ENCODE measurements at regions not wholly inside any gene's neighbourhood (a gene's known extent, or its start where the extent isn't known, plus 50 kb on each side); places are given as distances from the start of the nearest gene placed in this dataset.

DNA sequence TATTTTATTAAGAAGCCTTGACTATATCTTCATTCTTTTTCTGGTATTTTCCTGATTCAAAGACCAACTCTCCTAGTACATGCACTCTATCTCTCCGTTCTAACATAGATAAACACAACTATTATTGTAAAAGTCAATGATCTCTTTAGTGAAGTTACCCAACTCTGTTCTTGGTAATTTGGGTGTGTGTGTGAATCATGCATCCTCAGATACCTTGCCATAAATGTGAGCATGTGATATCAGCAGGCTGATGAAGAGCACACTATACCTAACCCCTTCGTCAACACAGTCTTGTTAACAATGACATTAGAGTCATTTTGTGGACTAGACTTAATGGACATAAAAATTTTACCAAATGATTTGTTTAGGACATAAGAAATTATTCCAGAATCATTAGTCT lies 1122.1 kb downstream of the XPNPEP1 start:
- WGBS, 2 experiments (ENCODE audit: extremely low coverage in 2 of 2, insufficient read length in 1 of 2), result no CpG with 5 or more reads among the region's 2 CpGs
- intact Hi-C loops (cut with micrococcal nuclease), result no loop called here
- Histone ChIP-seq H3K4me3 (ENCODE audit: insufficient read depth, low read depth, low read length) (no peak overlapping the region), H3K23ac (ENCODE audit: low read depth, low read length) (no peak overlapping the region), H3K4ac (ENCODE audit: low read depth, low read length) (no peak overlapping the region), H3K9me1 (ENCODE audit: insufficient read depth, low read length) (no peaks in the 10 kb centered on the region), H4K8ac (ENCODE audit: low read depth in 2 of 2, low read length in 2 of 2) (no peak overlapping the region), H3K56ac (ENCODE audit: extremely low read depth, insufficient read depth, low read length) (no peak overlapping the region), H2BK15ac (ENCODE audit: low read depth, low read length) (no peak overlapping the region), H4K5ac (ENCODE audit: low read depth, low read length) (no peak overlapping the region), H3K27me3 (ENCODE audit: control insufficient read depth, insufficient read depth, low read length) (no peaks in the 10 kb centered on the region), H4K91ac (ENCODE audit: insufficient read depth, low read depth, low read length) (no peak overlapping the region), H3K4me1 (ENCODE audit: control insufficient read depth, insufficient read depth, low read length) (no peaks in the 10 kb centered on the region), H2BK120ac (ENCODE audit: low read depth, low read length) (no peak overlapping the region), H3K79me1 (ENCODE audit: low read depth in 1 of 2, low read length in 2 of 2) (no peaks in the 10 kb centered on the region), H3K27ac (ENCODE audit: insufficient read depth, low read length) (no peak overlapping the region), H3K36me3 (ENCODE audit: control insufficient read depth, insufficient read depth, low read length) (no peaks in the 10 kb centered on the region), H3K14ac (replicated peaks; ENCODE audit: low read depth, low read length) (no peak overlapping the region), H2AK5ac (ENCODE audit: low read depth, low read length) (no peak overlapping the region), H2BK5ac (ENCODE audit: low read depth, low read length, poor library complexity, severe bottlenecking) (no peak overlapping the region), H4K20me1 (ENCODE audit: insufficient read depth, low read length) (no peaks in the 10 kb centered on the region), H3K9ac (ENCODE audit: low read depth, low read length) (no peak overlapping the region), H3K9me3 (ENCODE audit: control insufficient read depth, insufficient read depth, low read length) (no peaks in the 10 kb centered on the region), H2BK20ac (ENCODE audit: low read depth, low read length) (no peak overlapping the region), H2AK9ac (replicated peaks; ENCODE audit: low read depth, low read length, poor library complexity) (no peak overlapping the region), H2AFZ (replicated peaks; ENCODE audit: low read length, poor library complexity) (no peak overlapping the region), H3K4me2 (ENCODE audit: low read depth, low read length) (no peak overlapping the region), H3K18ac (ENCODE audit: low read depth, low read length) (no peak overlapping the region)
- TF ChIP-seq NFE2L2 (IDR thresholded peaks at IDR 0.05; ENCODE audit: low read depth, low read length), result no peak
- TF ChIP-seq FOS (IDR thresholded peaks at IDR 0.05; ENCODE audit: low read depth, low read length), result no peak
- TF ChIP-seq, protein P1, sequence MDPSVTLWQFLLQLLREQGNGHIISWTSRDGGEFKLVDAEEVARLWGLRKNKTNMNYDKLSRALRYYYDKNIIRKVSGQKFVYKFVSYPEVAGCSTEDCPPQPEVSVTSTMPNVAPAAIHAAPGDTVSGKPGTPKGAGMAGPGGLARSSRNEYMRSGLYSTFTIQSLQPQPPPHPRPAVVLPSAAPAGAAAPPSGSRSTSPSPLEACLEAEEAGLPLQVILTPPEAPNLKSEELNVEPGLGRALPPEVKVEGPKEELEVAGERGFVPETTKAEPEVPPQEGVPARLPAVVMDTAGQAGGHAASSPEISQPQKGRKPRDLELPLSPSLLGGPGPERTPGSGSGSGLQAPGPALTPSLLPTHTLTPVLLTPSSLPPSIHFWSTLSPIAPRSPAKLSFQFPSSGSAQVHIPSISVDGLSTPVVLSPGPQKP (IDR thresholded peaks at IDR 0.05; ENCODE audit: borderline replicate concordance, low read depth, low read length), result no peak
- in situ Hi-C loops (cut with MboI; ENCODE audit: low sequenced_read_pairs), result no loop called here
- no peak for ATAC-seq (ENCODE audit: low read depth)
- no peak for DNase-seq
- ChIA-PET POLR2A (ENCODE audit: unreplicated experiment) (no interaction called here), CTCF (no interaction called here)
- BruUV-seq (replicated peaks), result no TSS peak
- dilution Hi-C loops (cut with HindIII; ENCODE audit: low sequenced_read_pairs, unreplicated experiment), result no loop called here

All from IMR-90 (cell line).